NCI-H748 treated with DMSO at 0.1 percent for 48 hours (cell line): ENCODE measurements at regions not wholly inside any gene's neighbourhood (a gene's known extent, or its start where the extent isn't known, plus 50 kb on each side); places are given as distances from the start of the nearest gene placed in this dataset.
"Not testable (repeated sequence)": the region's sequence is repeated elsewhere in the genome, so short reads cannot be mapped to it uniquely, and the experiment has no call there.

Experiments
- DNase-seq: peaks from one replicate; lab custom pipeline; 2025; lab: John Stamatoyannopoulos, UW

- DNase-seq, result no peak
Observed at GRCh38 chr4:34486461-34487363, 1757.6 kb downstream of the ARAP2 start.

GRCh38 chr4:34492414-34492813 lies 1751.9 kb downstream of the ARAP2 start:
- DNase-seq, result no peak

- no peak for DNase-seq
Observed at GRCh38 chr4:34502086-34502485, 1742.2 kb downstream of the ARAP2 start.

- not testable (repeated sequence) for DNase-seq
Observed at GRCh38 chr4:34504731-34505130, 1739.6 kb downstream of the ARAP2 start.

- not testable (repeated sequence) for DNase-seq
Observed at GRCh38 chr4:34506511-34507092, 1737.7 kb downstream of the ARAP2 start.

GRCh38 chr4:34512616-34513015 lies 1731.7 kb downstream of the ARAP2 start:
- no peak for DNase-seq

- DNase-seq, result no peak
Observed at GRCh38 chr4:34516524-34516923, 1727.8 kb downstream of the ARAP2 start.

GRCh38 chr4:34534916-34535315 lies 1709.4 kb downstream of the ARAP2 start:
- DNase-seq, result no peak

- DNase-seq, result peak; percentile 38
Observed at GRCh38 chr4:34566091-34566490, 1678.2 kb downstream of the ARAP2 start.

GRCh38 chr4:34572026-34572425 lies 1672.3 kb downstream of the ARAP2 start:
- no peak for DNase-seq

GRCh38 chr4:34615315-34615714 lies 1629.0 kb downstream of the ARAP2 start:
- DNase-seq, result no peak

GRCh38 chr4:34619531-34620162 lies 1624.7 kb downstream of the ARAP2 start:
- no peak for DNase-seq

- DNase-seq, result no peak
Observed at GRCh38 chr4:34628471-34628870, 1615.8 kb downstream of the ARAP2 start.

GRCh38 chr4:34629451-34629850 lies 1614.9 kb downstream of the ARAP2 start:
- no peak for DNase-seq

GRCh38 chr4:34633241-34633640 lies 1611.1 kb downstream of the ARAP2 start:
- DNase-seq, result no peak

- no peak for DNase-seq
Observed at GRCh38 chr4:34636623-34637022, 1607.7 kb downstream of the ARAP2 start.

GRCh38 chr4:34643476-34643875 lies 1600.8 kb downstream of the ARAP2 start:
- no peak for DNase-seq

GRCh38 chr4:34644579-34645115 lies 1599.7 kb downstream of the ARAP2 start:
- no peak for DNase-seq

- no peak for DNase-seq
Observed at GRCh38 chr4:34649716-34650115, 1594.6 kb downstream of the ARAP2 start.

GRCh38 chr4:34664051-34664450 lies 1580.3 kb downstream of the ARAP2 start:
- DNase-seq, result no peak

- no peak for DNase-seq
Observed at GRCh38 chr4:34676400-34676799, 1567.9 kb downstream of the ARAP2 start.

- no peak for DNase-seq
Observed at GRCh38 chr4:34678431-34678830, 1565.9 kb downstream of the ARAP2 start.

- no peak for DNase-seq
Observed at GRCh38 chr4:34679228-34679627, 1565.1 kb downstream of the ARAP2 start.
